Natural killer cell treated with Interleukin-12 subunit alpha and Interleukin-12 subunit beta and Interleukin-15 and Interleukin-18, amount 100 ng/mL, for 72 hours (primary cell): ENCODE measurements at regions not wholly inside any gene's neighbourhood (a gene's known extent, or its start where the extent isn't known, plus 50 kb on each side); places are given as distances from the start of the nearest gene placed in this dataset.

Experiments
- ATAC-seq, 2 donors: fragments of 150-1000 bp; cut with Tn5 transposase in 1 of 2; sonication (Bioruptor Pico), chemical (Tn5 transposase) in 1 of 2; 2 replicates each; pipeline ENCODE4 v1.10.0; 2021
- DNase-seq: peaks from one replicate; pipeline ENCODE4 v3.0.0; 2022; ENCODE audit warnings: low spot score
- H3K27ac Mint-ChIP-seq, 2 donors: 1 replicate in 1 of 2; 2 replicates in 1 of 2; pipeline ENCODE4 v1.8.0; 2022; ENCODE audit warnings: mixed read lengths in 2 of 2, mild to moderate bottlenecking in 1 of 2, moderate library complexity in 1 of 2
- H3K27me3 Mint-ChIP-seq, 2 donors: 1 replicate in 1 of 2; 2 replicates in 1 of 2; pipeline ENCODE4 v1.8.0; 2022; ENCODE audit warnings: mixed read lengths in 2 of 2
- H3K36me3 Mint-ChIP-seq: one replicate; pipeline ENCODE4 v1.8.0; 2022; ENCODE audit warnings: mixed read lengths
- H3K4me1 Mint-ChIP-seq, 2 donors: 1 replicate in 1 of 2; 2 replicates in 1 of 2; pipeline ENCODE4 v1.8.0; 2022; ENCODE audit warnings: low read depth in 2 of 2, mixed read lengths in 2 of 2, mild to moderate bottlenecking in 1 of 2
- H3K4me3 Mint-ChIP-seq: one replicate; pipeline ENCODE4 v1.8.0; 2022; ENCODE audit warnings: mixed read lengths
- H3K9me3 Mint-ChIP-seq: 2 replicates; pipeline ENCODE4 v1.8.0; 2022; ENCODE audit warnings: mixed read lengths

GRCh38 chr16:86015606-86016005 is 116.6 kb downstream of the IRF8 start:
- peak overlapping the region in 1 of 2 donors; percentile 56 for H3K27ac Mint-ChIP-seq
- no peak for DNase-seq

GRCh38 chr16:86016201-86016965 is 117.4 kb downstream of the IRF8 start:
- DNase-seq (peak; percentile 68), ATAC-seq (peak in 1 of 2 donors; percentile 79)
- H3K27ac Mint-ChIP-seq: peak overlapping the region in 1 of 2 donors; percentile 47
- peaks cover 10% of the 10 kb centered on the region for H3K9me3 Mint-ChIP-seq
- H3K4me1 Mint-ChIP-seq: peaks cover 7 to 23% of the 10 kb centered on the region in 2 donors
- H3K4me3 Mint-ChIP-seq: no peak overlapping the region
- H3K27me3 Mint-ChIP-seq: peaks cover 18 to 21% of the 10 kb centered on the region in 2 donors
- peaks cover 20% of the 10 kb centered on the region for H3K36me3 Mint-ChIP-seq

More at GRCh38 chr16:86015606-86016005, 116.6 kb downstream of the IRF8 start:
- no peak for ATAC-seq
- H3K36me3 Mint-ChIP-seq: peaks cover 20% of the 10 kb centered on the region
- H3K4me1 Mint-ChIP-seq: peaks cover 12 to 28% of the 10 kb centered on the region in 2 donors
- H3K4me3 Mint-ChIP-seq: no peak overlapping the region
- peaks cover 17 to 18% of the 10 kb centered on the region in 2 donors for H3K27me3 Mint-ChIP-seq
- H3K9me3 Mint-ChIP-seq: peaks cover 10% of the 10 kb centered on the region

GRCh38 chr16:86018071-86018470 is 119.1 kb downstream of the IRF8 start:
- Mint-ChIP-seq H3K4me1 (peaks cover 7 to 19% of the 10 kb centered on the region in 2 donors), H3K9me3 (peaks cover 10% of the 10 kb centered on the region), H3K4me3 (no peak overlapping the region), H3K27me3 (peaks cover 18 to 21% of the 10 kb centered on the region in 2 donors), H3K27ac (no peak overlapping the region), H3K36me3 (peaks cover 20% of the 10 kb centered on the region)
- DNase-seq (no peak), ATAC-seq (no peak)

GRCh38 chr16:86018487-86018886 is 119.5 kb downstream of the IRF8 start:
- no peak overlapping the region for H3K4me3 Mint-ChIP-seq
- H3K9me3 Mint-ChIP-seq: peaks cover 10% of the 10 kb centered on the region
- peaks cover 7 to 19% of the 10 kb centered on the region in 2 donors for H3K4me1 Mint-ChIP-seq
- ATAC-seq: no peak
- DNase-seq: no peak
- no peak overlapping the region for H3K27ac Mint-ChIP-seq
- peaks cover 18 to 21% of the 10 kb centered on the region in 2 donors for H3K27me3 Mint-ChIP-seq
- H3K36me3 Mint-ChIP-seq: peaks cover 20% of the 10 kb centered on the region

GRCh38 chr16:86018941-86019340 is 120.0 kb downstream of the IRF8 start:
- H3K27me3 Mint-ChIP-seq: peaks cover 18 to 21% of the 10 kb centered on the region in 2 donors
- ATAC-seq (no peak), DNase-seq (no peak)
- peaks cover 6% of the 10 kb centered on the region for H3K9me3 Mint-ChIP-seq
- H3K36me3 Mint-ChIP-seq: peaks cover 20% of the 10 kb centered on the region
- peaks cover 2 to 15% of the 10 kb centered on the region in 2 donors for H3K4me1 Mint-ChIP-seq
- no peak overlapping the region for H3K4me3 Mint-ChIP-seq
- H3K27ac Mint-ChIP-seq: no peak overlapping the region

GRCh38 chr16:86019446-86020047 is 120.6 kb downstream of the IRF8 start:
- H3K9me3 Mint-ChIP-seq: peaks cover 5% of the 10 kb centered on the region
- peaks cover 18 to 21% of the 10 kb centered on the region in 2 donors for H3K27me3 Mint-ChIP-seq
- peaks cover 0 to 14% of the 10 kb centered on the region in 2 donors for H3K4me1 Mint-ChIP-seq

GRCh38 chr16:86020971-86021370 is 122.0 kb downstream of the IRF8 start:
- Mint-ChIP-seq H3K4me1 (peaks cover 0 to 8% of the 10 kb centered on the region in 2 donors), H3K4me3 (no peak overlapping the region), H3K27me3 (peaks cover 26% of the 10 kb centered on the region in 2 donors), H3K27ac (no peak overlapping the region), H3K36me3 (peaks cover 28% of the 10 kb centered on the region), H3K9me3 (peaks cover 7% of the 10 kb centered on the region)
- no peak for ATAC-seq
- DNase-seq: no peak

More at GRCh38 chr16:86019446-86020047, 120.6 kb downstream of the IRF8 start:
- Mint-ChIP-seq H3K4me3 (no peak overlapping the region), H3K36me3 (peaks cover 22% of the 10 kb centered on the region), H3K27ac (no peak overlapping the region)
- ATAC-seq: no peak
- DNase-seq: no peak

GRCh38 chr16:86022381-86022960 is 123.5 kb downstream of the IRF8 start:
- Mint-ChIP-seq H3K27ac (no peak overlapping the region), H3K9me3 (peaks cover 7% of the 10 kb centered on the region), H3K36me3 (peaks cover 28% of the 10 kb centered on the region), H3K4me3 (no peak overlapping the region), H3K27me3 (peaks cover 27 to 30% of the 10 kb centered on the region in 2 donors), H3K4me1 (peaks cover 0 to 3% of the 10 kb centered on the region in 2 donors)
- ATAC-seq: no peak
- no peak for DNase-seq

GRCh38 chr16:86024210-86024609 is 125.2 kb downstream of the IRF8 start:
- ATAC-seq (no peak), DNase-seq (no peak)
- Mint-ChIP-seq H3K36me3 (peaks cover 25% of the 10 kb centered on the region), H3K27ac (no peak overlapping the region), H3K4me3 (no peak overlapping the region), H3K9me3 (peaks cover 7% of the 10 kb centered on the region), H3K27me3 (peaks cover 28 to 29% of the 10 kb centered on the region in 2 donors), H3K4me1 (peaks cover 0 to 3% of the 10 kb centered on the region in 2 donors)

- Mint-ChIP-seq H3K4me3 (no peak overlapping the region), H3K9me3 (peaks cover 3% of the 10 kb centered on the region), H3K4me1 (no peaks in the 10 kb centered on the region), H3K36me3 (peaks cover 15% of the 10 kb centered on the region), H3K27ac (no peak overlapping the region), H3K27me3 (peaks cover 19 to 21% of the 10 kb centered on the region in 2 donors)
- DNase-seq (no peak), ATAC-seq (no peak)
These were observed 126.7 kb downstream of the IRF8 start for GRCh38 chr16:86025706-86026105.

GRCh38 chr16:86026171-86026910 is 127.4 kb downstream of the IRF8 start:
- peaks cover 3% of the 10 kb centered on the region for H3K9me3 Mint-ChIP-seq
- DNase-seq (no peak), ATAC-seq (peak; percentile 11 to 17)
- H3K27ac Mint-ChIP-seq: no peak overlapping the region
- H3K4me1 Mint-ChIP-seq: no peaks in the 10 kb centered on the region
- H3K36me3 Mint-ChIP-seq: peaks cover 15% of the 10 kb centered on the region
- no peak overlapping the region for H3K4me3 Mint-ChIP-seq
- peaks cover 24 to 25% of the 10 kb centered on the region in 2 donors for H3K27me3 Mint-ChIP-seq

- Mint-ChIP-seq H3K4me3 (no peak overlapping the region), H3K27ac (no peak overlapping the region), H3K9me3 (peaks cover 3% of the 10 kb centered on the region), H3K36me3 (peaks cover 15% of the 10 kb centered on the region), H3K27me3 (peaks cover 24 to 27% of the 10 kb centered on the region in 2 donors), H3K4me1 (no peaks in the 10 kb centered on the region)
- ATAC-seq: no peak
- DNase-seq: no peak
These were observed 128.0 kb downstream of the IRF8 start for GRCh38 chr16:86026916-86027315.

GRCh38 chr16:86027373-86028126 is 128.6 kb downstream of the IRF8 start:
- no peak for DNase-seq
- peaks cover 24 to 32% of the 10 kb centered on the region in 2 donors for H3K27me3 Mint-ChIP-seq
- no peak for ATAC-seq
- no peaks in the 10 kb centered on the region for H3K4me1 Mint-ChIP-seq
- no peak overlapping the region for H3K4me3 Mint-ChIP-seq
- H3K27ac Mint-ChIP-seq: no peak overlapping the region
- H3K36me3 Mint-ChIP-seq: peaks cover 15% of the 10 kb centered on the region
- H3K9me3 Mint-ChIP-seq: peaks cover 3% of the 10 kb centered on the region
